T47D (cell line): ENCODE measurements at regions not wholly inside any gene's neighbourhood (a gene's known extent, or its start where the extent isn't known, plus 50 kb on each side); places are given as distances from the start of the nearest gene placed in this dataset.
"Not testable (repeated sequence)": the region's sequence is repeated elsewhere in the genome, so short reads cannot be mapped to it uniquely, and the experiment has no call there.

Experiments used
- DNase-seq, 2 experiments: peaks; one replicate each; pipeline versions ENCODE4 v3.0.0 to v3.0.0-alpha.2; 2011 to 2012; ENCODE audit warnings: low read depth in 1 of 2, low spot score in 1 of 2
- JUND ChIP-seq: IDR thresholded peaks from 2 replicates; pipeline ENCODE4 v1.6.1; 2012; ENCODE audit warnings: low read depth
- in situ Hi-C: cut with HindIII; loops from 2 replicates; pipeline ENCODE4 v1.10.0; 2016; ENCODE audit warnings: low sequenced_read_pairs, low pct_unique_long_range_greater_than_20kb

DNA sequence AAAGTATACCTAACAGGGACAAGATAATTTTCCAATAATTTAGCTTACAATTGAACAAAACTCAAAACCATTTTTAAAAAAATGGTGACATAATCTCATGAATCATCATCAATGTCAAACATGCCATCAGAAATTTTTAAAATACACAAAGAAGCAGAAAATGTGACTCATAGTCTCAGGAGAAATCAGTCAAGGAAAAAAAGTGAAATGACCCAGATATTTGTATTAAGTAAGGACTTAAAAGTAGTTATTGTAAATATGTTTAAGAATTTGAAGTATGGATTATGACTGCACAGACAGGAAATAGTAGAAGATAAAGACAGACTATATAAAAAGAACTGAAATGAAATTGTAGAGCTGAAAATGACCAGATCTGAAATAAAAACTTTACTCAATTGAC lies 473.9 kb upstream of the SYT4 start:
- no peak for DNase-seq
- in situ Hi-C loops, result no loop called here
- no peak for TF ChIP-seq JUND

DNA sequence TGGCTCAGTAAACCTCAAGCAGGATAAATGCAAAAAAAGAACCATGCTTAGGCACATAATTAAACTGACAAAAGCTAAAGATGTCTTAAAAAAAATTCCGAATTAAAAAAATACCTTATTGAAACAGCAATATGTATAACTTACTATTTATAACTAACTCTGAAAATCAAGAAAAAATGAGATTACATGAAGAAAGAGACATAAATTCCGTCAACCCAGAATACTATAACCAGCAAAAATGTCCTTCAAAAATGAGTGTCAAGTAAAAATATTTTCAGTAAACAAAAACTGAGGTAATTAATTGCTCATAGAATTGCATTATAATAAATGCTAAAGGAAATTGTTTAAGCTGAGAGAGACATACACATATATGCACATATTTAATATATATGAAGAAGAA lies 474.5 kb upstream of the SYT4 start:
- no peak for DNase-seq
- in situ Hi-C loops, result no loop called here
- TF ChIP-seq JUND, result no peak

DNA sequence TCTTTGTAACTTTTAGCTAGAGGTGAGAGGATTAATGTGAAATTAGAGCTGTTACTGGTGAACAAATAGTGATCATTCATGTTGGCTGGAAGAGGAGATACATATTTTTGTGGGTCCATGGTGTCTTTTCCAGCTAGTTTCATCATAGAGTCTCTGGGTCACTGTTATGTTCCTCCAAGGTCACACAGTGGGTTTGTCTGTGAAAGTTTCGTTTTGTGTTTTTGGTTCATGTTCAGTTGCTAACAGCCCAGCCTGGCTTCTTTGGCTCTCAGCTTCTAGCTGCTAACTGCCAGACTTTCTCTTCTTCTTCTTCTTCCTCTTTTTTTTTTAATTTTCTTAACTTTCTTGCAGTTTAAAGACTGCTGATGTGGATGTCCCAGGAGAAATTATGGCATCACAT lies 480.0 kb upstream of the SYT4 start:
- in situ Hi-C loops, result no loop called here
- no peak for TF ChIP-seq JUND
- DNase-seq, result no peak

DNA sequence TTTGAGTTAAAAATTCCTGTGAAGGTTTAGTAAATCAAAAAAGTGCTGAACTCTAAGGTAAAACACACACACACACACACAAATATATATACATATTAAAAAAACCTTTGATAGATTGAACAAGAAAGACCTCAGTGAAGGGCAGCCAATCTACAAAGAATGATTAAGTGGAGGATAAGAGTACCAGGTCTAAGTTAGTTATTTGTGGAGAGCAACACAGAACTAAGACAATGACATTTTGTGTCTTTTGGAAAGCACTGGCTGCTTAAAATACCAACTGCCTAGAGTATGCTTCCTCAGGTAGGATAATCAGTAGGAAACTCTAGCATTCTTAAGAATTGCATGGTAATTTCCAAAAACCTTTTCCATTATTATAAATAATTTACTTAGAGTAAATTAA lies 481.4 kb upstream of the SYT4 start:
- in situ Hi-C loops, result no loop called here
- no peak for DNase-seq
- TF ChIP-seq JUND, result no peak

DNA sequence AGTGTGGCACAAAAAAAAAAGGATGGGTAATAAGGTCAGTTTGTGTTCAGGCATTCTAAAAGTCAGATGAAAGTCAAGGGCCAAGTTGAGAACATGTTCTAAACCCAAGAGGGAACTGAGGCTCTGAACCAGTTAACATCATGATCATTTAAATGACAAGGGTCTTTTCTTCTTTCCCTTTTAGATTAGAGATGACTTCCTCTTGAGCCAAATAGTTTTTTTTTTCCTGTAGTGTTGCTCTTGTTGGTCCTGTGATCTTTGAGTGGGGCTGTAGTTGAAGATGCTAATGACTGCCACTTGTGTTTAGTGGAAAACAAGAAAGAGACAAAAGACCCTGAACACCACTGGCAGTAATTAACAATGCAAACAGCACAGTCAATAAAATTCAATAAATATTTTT lies 482.7 kb upstream of the SYT4 start:
- in situ Hi-C loops, result no loop called here
- no peak for TF ChIP-seq JUND
- no peak for DNase-seq

DNA sequence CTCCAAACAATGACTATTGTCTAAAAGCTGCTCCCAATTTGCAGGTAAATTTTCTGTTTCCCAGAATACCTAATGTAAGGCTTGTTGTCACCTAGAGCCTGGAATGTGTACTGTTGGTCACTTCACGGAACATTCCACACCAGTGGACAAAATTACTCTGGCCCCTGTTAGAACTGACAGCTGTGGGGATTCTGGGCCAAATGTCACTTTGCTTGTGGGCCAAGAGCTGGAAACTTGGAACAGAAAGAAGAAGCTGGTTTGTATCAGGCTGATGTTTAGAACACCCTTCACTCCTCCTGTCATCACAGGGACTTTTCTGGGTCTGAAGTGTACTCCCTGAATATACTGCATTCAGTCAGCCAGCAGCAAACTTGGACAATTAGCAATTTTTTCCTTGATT lies 495.6 kb upstream of the SYT4 start:
- no peak for TF ChIP-seq JUND
- in situ Hi-C loops, result no loop called here

DNA sequence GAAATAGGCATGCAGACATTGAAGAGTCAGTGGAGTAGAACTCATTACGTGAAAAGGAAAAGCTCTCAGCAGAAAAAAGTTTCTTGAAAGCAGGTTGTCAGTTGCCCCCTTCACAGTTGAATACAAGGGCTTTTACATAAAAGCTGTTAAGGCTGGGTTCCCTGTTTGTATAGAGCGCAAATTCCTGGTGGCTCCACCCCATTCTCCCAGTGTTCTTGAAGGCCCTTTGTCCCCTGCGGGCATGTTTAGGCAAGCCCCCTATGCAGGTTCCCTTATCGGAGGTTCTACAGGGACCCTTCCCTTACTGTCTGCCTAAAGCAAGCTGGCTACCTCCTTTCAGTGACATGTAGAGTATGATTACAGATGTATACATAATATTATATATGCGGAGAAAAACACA lies 497.2 kb upstream of the SYT4 start:
- DNase-seq, result no peak
- TF ChIP-seq JUND, result no peak
- in situ Hi-C loops, result no loop called here

More for the DNA sequence above, 495.6 kb upstream of the SYT4 start:
- DNase-seq, result no peak

DNA sequence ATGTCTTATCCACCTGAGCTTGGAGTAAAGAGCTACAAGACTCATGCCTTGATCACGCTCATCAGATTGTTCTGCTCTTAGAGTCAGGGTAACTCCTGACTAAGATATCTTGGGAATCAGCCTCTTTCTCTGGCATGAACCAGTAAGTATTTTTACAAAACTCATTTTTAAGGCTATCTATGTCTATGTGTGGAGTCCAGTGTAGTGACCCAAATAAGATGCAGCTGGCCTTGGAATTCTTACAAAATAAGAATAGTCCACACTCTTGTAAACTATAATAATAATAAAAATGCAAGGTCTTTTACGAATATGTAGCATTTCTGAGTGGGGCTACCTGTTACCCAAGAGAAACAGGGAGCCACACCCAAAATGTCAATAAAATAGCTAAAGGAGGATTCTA lies 498.3 kb upstream of the SYT4 start:
- DNase-seq, result no peak
- no peak for TF ChIP-seq JUND
- in situ Hi-C loops, result no loop called here

DNA sequence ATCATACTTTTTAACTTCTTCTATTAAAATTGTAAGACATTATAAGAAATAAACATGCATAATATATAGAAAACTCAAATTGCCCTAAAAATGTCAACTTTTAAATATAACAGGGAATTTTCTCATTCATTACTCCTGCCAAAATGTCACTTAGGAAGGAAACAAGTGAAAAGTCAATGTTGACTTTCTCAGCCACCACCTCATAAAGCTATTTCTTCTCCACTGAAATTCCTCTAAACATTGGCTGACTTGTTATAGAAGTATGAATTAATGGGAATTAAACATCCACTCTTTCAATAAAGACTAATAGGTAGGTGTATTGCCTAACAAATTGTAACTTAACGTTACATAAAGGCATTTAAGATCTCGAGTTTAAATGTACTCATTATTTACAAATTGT lies 499.7 kb upstream of the SYT4 start:
- in situ Hi-C loops, result no loop called here
- no peak for DNase-seq
- no peak for TF ChIP-seq JUND

DNA sequence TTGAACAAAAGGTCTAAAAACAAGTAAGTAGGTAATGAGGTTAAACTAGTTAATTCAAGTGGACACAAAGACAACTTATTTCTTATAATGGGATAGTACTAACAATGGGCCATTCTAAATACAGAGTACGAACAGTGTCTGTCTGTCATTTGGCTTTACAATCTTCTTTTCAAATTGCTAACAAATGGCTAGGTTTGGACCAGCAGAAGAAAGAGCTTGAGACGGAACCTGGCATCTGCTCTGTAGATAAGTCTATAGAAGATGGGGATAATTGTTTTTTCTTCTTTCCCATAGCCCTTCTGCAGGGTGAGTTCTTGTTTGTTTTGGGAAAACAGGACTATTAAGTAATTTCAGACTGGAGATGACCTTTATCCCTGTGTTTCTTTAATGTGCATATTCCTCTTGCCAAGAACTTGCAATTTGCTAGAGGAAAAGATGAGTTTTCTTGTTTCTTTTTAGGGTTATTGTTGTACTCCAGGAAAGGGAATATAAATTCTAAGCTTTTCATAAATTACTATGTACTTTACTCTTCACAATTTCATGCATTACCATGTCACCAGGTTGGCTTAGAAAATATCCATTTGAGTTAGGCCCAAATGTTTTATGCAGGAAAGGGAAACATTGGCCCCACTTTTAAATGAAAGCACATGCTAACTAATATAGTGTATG lies 500.5 kb upstream of the SYT4 start:
- no peak for DNase-seq
- in situ Hi-C loops, result no loop called here
- TF ChIP-seq JUND, result no peak

DNA sequence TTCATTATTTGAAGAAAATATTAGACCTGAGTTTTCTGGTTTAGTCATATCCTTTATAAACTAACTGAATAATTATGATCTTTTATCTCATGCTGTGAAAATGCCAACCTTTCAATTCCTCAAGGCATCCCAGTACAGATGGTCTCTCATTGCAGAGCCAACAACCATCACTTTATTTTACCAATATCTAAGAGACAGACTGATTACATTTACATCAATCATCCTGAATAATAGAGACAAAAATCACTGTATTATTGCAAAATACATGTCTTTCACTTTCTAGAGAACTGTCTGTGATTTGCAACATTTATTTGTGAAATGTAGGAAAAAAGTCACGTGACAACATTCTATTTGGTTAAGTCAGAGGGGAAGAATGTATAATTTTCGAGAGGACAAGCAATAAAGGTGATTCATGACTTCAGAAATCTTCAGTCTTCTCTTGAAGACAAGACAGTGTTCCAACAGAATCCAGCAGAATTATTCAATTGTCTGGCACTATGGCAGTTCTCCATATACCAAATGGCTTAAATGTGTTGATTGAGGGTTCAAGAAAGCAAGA lies 503.6 kb upstream of the SYT4 start:
- in situ Hi-C loops, result no loop called here
- no peak for DNase-seq
- no peak for TF ChIP-seq JUND

DNA sequence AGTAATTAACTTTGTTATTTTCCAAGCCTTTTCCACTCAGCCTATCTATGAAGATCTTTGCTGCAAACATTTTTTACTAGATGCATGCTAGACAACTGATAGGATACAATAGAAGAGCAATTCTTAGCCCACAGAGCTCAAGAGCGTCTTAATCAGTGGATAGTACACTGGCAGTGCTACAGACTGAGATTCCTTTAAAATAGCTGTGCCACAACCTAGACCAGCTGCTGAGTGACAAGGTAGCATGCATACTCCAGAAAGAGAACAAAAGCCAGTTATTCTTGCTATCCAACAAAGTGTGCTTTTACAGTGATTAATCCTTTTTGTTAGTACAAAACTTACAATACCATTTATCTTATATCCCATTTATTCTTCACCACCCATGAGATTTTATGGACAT lies 507.9 kb upstream of the SYT4 start:
- TF ChIP-seq JUND, result no peak
- no peak for DNase-seq
- in situ Hi-C loops, result no loop called here

DNA sequence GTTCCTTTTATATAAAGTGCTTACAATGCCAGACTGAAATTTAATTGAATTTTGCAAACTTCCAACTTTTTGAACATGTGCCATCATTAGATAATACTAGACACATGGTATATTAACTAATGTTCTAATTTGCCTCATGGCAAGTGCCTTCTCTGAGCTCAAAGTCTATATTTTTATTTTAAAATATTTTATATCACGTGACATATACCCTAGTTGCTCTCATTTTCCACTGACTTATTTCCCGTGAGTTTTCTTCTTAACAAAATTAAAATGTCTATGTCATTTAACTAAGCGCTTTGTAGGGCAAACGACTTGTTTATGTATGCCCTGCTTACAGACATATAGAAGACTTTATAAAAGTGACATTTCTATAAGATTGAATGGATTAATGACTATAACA lies 509.6 kb upstream of the SYT4 start:
- DNase-seq, result no peak
- no peak for TF ChIP-seq JUND
- in situ Hi-C loops, result no loop called here

DNA sequence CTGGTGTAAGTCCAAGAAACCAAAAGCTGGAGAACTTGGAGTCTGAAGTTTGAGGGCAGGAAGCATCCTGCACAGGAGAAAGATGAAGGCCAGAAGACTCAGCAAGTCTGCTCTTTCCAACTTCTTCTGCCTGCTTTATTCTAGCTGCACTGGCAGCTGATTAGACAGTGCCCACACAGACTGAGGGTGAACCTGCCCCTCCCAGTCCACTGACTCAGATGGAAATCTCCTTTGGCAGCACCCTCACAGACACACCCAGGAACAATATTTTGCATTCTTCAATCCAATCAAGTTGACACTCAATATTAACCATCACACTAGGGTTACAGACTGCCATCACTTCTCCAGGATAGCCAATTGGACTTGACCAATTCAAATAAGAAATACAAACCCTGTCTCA lies 510.4 kb upstream of the SYT4 start:
- in situ Hi-C loops, DNase-seq: not testable (repeated sequence)
